Liver (tissue), 3 donors: ENCODE measurements at regions not wholly inside any gene's neighbourhood (a gene's known extent, or its start where the extent isn't known, plus 50 kb on each side); places are given as distances from the start of the nearest gene placed in this dataset.

ENCODE experiments used
- CTCF ChIP-seq: fragments of 150-350 bp; IDR thresholded peaks from 2 replicates; pipeline ENCODE4 v1.5.1; 2017; ENCODE audit warnings: improper control_type of control experiment, low read depth, low read length; ENCODE audit not compliant: missing input control
- JUND ChIP-seq, 2 donors: IDR thresholded peaks; 2 replicates each; pipeline ENCODE4 v1.6.1; 2016; ENCODE audit warnings: antibody characterized with exemption in 2 of 2
- RAD21 ChIP-seq, 2 donors: IDR thresholded peaks; 2 replicates each; pipeline ENCODE4 v1.6.1; 2016; ENCODE audit warnings: antibody characterized with exemption in 2 of 2, mild to moderate bottlenecking in 2 of 2
- SP1 ChIP-seq: IDR thresholded peaks from 2 replicates; pipeline ENCODE4 v1.6.1; 2018; ENCODE audit warnings: antibody characterized with exemption, mild to moderate bottlenecking
- YY1 ChIP-seq: IDR thresholded peaks from 2 replicates; pipeline ENCODE4 v1.6.1; 2016; ENCODE audit warnings: antibody characterized with exemption, mild to moderate bottlenecking
- TF ChIP-seq, protein P1 (sequence below): IDR thresholded peaks from 2 replicates; pipeline ENCODE4 v1.6.1; 2016; ENCODE audit warnings: antibody characterized with exemption, mild to moderate bottlenecking
- donor health status: healthy.
- donor health status: healthy.

DNA sequence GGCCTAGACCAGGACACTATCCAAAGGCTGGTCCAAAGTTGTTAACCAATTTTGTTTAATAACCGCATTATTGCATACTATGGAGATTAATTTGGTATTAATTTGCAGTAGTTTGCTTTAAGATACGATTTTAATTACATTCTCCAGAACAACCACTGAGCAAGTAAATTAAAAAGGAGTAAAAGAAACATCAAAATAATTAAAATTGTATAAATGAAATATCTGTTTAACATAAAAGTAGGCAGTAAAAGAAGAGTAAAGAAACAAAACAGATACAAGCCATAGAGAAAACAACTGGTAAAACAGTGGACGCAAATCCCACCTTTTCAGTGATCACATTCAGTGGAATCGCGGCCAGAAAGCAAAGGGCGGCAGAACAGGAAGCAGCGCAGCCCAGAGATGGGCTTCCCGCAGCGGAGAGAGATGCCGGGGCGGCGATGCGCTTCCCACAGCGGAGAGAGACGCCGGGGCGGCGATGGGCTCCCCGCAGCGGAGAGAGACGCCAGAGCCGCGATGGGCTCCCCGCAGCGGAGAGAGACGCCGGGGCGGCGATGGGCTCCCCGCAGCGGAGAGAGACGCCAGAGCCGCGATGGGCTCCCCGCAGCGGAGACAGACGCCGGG is 176.8 kb downstream of the RTP5 start:
- no peak for TF ChIP-seq CTCF
- TF ChIP-seq, protein P1, sequence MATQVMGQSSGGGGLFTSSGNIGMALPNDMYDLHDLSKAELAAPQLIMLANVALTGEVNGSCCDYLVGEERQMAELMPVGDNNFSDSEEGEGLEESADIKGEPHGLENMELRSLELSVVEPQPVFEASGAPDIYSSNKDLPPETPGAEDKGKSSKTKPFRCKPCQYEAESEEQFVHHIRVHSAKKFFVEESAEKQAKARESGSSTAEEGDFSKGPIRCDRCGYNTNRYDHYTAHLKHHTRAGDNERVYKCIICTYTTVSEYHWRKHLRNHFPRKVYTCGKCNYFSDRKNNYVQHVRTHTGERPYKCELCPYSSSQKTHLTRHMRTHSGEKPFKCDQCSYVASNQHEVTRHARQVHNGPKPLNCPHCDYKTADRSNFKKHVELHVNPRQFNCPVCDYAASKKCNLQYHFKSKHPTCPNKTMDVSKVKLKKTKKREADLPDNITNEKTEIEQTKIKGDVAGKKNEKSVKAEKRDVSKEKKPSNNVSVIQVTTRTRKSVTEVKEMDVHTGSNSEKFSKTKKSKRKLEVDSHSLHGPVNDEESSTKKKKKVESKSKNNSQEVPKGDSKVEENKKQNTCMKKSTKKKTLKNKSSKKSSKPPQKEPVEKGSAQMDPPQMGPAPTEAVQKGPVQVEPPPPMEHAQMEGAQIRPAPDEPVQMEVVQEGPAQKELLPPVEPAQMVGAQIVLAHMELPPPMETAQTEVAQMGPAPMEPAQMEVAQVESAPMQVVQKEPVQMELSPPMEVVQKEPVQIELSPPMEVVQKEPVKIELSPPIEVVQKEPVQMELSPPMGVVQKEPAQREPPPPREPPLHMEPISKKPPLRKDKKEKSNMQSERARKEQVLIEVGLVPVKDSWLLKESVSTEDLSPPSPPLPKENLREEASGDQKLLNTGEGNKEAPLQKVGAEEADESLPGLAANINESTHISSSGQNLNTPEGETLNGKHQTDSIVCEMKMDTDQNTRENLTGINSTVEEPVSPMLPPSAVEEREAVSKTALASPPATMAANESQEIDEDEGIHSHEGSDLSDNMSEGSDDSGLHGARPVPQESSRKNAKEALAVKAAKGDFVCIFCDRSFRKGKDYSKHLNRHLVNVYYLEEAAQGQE, result no peak
- TF ChIP-seq YY1, result no peak
- TF ChIP-seq JUND (IDR thresholded peaks at IDR 0.05), result no peak
- no peak for TF ChIP-seq RAD21 (IDR thresholded peaks at IDR 0.05)
- no peak for TF ChIP-seq SP1
